Stimulated activated CD4-positive, alpha-beta T cell treated with anti-CD3 and anti-CD28 coated beads, Interleukin-4, amount 100 ng/mL, for 1 hour (primary cell): ENCODE measurements at regions not wholly inside any gene's neighbourhood (a gene's known extent, or its start where the extent isn't known, plus 50 kb on each side); places are given as distances from the start of the nearest gene placed in this dataset.

ENCODE experiments used
- DNase-seq: peaks from one replicate; pipeline ENCODE4 v3.0.0-alpha.2; 2020

- DNase-seq, result no peak
Observed at GRCh38 chr10:4373098-4373497, 452.9 kb upstream of the AKR1E2 start.

DNA sequence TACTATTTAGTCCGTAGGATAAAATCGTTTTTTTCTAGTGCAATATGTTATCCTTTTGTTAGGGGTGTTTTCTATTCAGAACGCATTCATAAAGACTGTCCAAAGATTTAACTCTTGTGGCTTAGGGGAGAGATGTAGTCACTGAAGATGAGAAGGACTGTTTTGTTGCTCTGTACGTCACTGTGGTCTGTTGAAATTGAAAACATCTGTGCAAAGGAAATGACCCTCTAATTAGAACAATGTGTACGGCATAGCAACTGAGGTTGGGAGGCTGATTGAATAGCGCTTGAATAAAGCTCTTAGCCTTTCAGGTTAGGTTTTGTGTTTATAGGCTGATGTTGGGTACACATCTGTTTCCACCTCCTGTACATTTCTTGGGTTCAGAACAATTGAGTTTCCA is 453.4 kb upstream of the AKR1E2 start:
- no peak for DNase-seq

- DNase-seq, result no peak
Observed at GRCh38 chr10:4371691-4372295, 454.2 kb upstream of the AKR1E2 start.

- no peak for DNase-seq
Observed at GRCh38 chr10:4370376-4370775, 455.6 kb upstream of the AKR1E2 start.

DNA sequence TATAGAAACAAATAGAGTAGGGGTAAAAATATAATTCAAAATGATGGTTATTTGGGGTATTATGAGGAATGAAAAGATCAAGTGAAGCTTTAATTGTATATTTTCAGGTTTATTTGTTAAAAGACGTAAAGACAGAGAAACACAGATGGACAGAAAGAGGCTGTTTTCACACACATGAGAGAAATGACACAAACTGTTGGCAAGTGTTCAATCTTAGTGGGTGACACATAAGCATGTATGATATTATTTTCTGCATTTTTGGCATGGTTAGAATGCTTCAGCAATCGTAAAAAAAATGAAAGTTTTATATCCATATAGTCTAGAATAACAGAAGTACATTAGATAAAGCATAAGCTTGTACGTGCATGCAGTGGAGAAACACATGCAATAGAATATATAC is 464.4 kb upstream of the AKR1E2 start:
- DNase-seq, result no peak

DNA sequence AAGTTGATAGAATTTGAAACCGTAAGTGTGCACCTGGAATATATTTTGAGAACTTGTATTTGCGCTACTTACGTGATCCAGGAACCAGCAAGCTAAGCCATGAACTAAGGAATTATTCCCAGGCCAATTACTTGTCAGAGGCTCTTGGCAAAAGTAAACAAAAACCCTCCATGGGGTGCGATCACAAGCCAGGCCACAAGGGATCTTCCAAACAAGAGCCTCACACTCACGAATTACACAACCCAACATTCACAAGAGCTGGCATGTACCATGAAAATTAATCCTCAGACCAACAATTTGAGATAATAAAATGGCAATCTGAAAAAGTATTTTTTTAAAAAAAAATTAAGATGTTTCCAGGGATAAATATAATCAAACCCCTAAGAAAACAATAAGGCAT is 467.0 kb upstream of the AKR1E2 start:
- DNase-seq, result no peak

DNA sequence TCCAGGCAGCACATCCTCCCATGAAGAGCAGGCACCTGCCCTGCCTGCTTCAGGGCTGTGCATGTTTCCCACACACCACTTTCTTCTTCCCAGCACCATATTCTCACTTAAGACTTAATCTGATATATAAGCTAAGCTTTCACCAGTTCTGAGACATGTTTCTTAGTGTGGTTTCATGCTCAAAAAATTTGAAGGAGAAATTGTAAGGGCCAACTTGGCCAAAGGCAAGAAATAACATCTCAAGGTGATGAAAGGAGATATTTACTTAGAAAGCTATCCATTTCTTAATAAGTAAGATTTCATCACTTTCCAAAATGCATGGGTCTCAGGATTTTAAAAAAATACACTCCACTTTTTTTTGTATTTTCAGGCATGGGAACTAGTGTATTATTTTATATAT is 468.1 kb upstream of the AKR1E2 start:
- no peak for DNase-seq

DNA sequence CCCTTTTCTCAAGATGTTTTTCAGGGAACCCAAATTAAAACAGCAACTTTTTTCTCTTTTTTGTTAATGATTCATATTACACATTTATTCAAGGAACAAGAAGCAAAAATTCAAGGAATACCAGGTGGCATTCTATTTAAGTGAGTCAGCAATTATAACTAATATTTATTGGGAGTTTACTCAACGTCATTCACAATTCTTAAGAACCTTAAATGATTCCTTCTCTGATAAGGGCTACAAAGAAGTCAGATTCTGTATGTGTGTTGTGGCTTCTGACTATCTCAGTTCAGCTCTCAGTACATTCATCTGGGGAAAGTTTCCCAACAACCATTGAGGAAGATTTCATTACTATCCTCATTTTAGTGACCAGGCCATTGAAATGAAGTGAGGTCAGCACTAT is 470.7 kb upstream of the AKR1E2 start:
- no peak for DNase-seq

- DNase-seq, result no peak
Observed at GRCh38 chr10:4354382-4354812, 471.6 kb upstream of the AKR1E2 start.

GRCh38 chr10:4353964-4354363 is 472.0 kb upstream of the AKR1E2 start:
- DNase-seq, result no peak

GRCh38 chr10:4353059-4353655 is 472.9 kb upstream of the AKR1E2 start:
- DNase-seq, result no peak

DNA sequence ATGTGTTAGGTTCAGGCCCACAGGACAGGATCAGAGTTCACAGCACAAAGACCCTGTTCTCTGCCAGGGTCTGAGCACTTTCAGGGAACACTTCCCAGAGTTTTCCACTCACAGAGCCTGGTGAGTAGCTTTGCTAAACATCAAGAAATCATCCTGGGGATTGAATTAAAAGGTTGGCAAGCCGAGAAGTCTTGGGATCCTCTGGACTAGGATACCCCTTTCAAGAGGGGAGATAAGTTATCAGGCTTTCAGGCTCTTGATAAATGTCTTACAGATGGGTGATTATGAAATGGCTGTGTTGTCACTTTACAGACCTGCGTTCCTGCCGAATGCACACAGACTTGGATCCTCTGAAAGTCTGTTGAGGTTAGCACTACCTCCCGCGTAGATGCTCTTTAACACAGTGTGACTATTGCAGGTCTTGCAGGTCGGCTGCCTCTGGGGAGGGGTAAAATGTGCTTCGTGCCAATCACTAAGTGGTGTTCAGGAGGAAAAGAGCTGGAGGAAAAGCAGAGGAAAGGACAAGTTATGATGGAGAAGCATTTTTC is 473.5 kb upstream of the AKR1E2 start:
- DNase-seq, result no peak

DNA sequence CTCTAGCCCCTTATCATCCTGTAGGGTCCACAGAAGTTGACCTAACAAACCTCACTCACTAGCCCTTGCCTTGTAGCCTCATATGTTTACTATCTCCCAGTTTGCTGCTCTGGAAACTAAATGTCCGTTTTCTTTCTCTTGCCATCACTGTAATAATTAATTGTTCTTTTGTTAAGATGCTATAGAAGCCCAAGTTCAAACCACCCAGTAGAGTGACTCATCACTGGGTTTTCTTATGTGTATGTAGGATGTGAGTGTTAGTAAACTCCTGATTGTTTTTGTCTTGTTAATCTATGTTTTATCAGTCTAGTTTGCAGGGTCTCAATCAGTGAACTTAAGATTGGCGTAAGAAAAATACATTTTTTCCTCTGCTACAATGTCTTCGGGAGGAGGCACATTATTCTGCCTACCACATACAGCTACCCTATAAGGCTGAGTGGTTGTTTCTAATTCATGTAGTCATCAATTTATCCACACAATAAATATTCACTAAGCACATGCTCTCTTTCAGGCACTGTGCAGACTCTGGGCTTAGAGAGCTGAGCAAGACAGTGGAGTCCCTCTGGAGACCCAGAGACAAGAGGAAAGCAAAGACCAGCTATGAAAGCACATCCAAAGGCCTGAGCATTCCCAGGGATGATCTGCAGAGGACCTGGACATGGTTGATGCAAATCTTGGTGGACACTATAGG is 474.1 kb upstream of the AKR1E2 start:
- no peak for DNase-seq

- DNase-seq, result no peak
Observed at GRCh38 chr10:4347397-4347796, 478.6 kb upstream of the AKR1E2 start.

GRCh38 chr10:4345877-4346646 is 479.9 kb upstream of the AKR1E2 start:
- DNase-seq, result no peak

DNA sequence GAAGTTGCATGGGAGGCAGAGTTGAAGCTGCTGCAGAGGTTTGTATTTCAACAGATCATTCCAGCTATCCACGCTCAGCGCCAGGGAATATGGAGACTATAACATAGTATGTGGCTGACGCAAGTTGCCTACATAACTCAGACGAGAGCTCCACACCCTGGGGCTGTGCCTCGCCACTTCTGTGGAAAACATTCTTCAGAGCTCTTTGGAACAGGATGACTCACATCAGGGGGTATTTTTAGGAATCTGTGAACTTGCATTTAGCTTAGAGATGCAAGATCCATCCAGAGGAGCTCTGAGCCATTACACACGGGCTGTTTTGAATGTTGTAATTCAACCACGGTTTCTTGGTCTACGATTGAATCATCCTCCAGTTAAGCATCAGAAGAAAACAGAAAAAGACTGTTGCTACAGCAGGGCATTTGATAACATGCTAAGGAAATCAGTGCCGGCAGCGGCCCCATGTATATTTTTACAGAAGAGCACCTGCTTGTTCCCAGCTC is 481.5 kb upstream of the AKR1E2 start:
- peak; percentile 31 for DNase-seq

DNA sequence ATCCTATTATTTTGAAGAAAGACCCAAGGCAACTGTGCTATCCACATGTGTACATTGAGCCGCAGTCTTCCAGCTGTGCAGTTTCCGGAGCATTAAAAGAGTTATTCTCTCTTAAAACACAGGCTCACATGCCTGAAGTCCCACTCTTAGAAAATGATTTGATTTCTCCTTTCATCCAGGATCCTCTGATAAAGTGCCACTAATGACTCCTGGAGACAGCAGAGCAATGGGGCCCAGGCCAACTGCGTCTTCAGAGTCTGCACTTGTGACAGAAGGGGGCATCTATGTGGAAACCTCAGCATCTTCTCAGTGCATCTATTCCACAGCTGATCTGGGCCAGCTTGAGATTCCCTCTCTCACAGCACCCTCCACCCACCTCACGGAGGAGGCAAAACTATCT is 482.1 kb upstream of the AKR1E2 start:
- no peak for DNase-seq

DNA sequence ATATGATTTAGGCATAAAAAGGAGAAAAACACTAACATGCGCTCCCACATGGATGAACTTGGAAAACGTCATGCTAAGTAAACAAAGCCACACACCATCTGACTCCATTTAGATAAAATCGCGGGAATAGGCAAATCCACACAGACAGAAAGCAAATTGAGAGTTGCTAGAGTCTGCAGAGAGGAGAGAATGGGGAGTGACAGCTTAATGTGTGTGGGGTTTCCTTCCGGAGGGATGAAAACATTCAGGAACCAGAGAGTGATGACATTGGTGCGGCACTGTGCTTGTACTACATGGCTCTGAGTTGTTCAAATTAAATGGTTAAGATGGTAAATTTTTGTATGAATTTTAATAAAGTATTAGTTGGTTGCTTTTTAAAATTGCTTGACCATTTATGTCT is 482.9 kb upstream of the AKR1E2 start:
- no peak for DNase-seq

- DNase-seq, result no peak
Observed at GRCh38 chr10:4338768-4339167, 487.2 kb upstream of the AKR1E2 start.

GRCh38 chr10:4337563-4337962 is 488.4 kb upstream of the AKR1E2 start:
- DNase-seq, result no peak

GRCh38 chr10:4334871-4335270 is 491.1 kb upstream of the AKR1E2 start:
- DNase-seq, result no peak

DNA sequence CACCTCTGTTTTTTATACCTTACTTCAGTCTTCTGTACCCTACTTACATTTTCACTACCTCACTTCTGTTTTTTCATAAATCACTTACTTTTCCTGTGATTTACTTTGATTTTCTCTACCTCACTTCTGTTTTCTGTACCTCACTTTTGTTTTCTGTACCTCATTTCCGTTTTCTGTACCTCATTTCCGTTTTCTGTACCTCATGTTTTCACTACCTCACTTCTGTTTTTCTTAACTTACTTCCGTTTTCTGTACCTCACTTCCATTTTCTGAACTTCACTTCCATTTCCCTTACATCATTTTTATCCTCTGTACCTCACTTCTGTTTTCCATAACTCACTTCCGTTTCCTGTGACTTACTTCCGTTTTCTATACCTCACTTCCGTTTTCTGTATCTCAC is 492.0 kb upstream of the AKR1E2 start:
- DNase-seq, result no peak

DNA sequence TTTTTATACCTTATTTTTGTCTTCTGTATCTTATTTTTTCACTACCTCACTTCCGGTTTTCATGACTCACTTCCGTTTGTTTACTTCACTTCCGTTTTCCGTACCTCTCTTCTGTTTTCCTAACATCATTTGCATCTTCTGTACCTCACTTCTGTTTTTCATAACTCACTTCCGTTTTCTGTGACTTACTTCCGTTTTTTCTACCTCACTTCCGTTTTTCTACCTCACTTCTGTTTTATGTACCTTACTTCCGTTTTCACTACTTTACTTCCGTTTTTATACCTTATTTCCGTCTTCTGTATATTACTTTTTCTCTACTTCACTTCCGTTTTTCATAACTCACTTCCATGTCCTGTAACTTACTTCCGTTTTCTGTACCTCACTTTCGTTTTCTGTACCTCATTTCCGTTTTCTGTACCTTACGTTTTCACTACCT is 492.5 kb upstream of the AKR1E2 start:
- no peak for DNase-seq
